BLaER1 treated with 17β-estradiol and CSF1 and Interleukin-3, amounts not matched to agents 10 nM and 100 nM (cell line): ENCODE measurements at regions not wholly inside any gene's neighbourhood (a gene's known extent, or its start where the extent isn't known, plus 50 kb on each side); places are given as distances from the start of the nearest gene placed in this dataset.
A peak's percentile ranks its signal among the peaks of the same experiment; 100 is the strongest.

Experiments
- H3K27ac ChIP-seq, 11 experiments: shearing (Covaris generic); formaldehyde crosslinking; 2 replicates each; pipeline ENCODE4 v1.8.1; 2022
- H3K27me3 ChIP-seq, 11 experiments: shearing (Covaris generic); formaldehyde crosslinking; 2 replicates each; pipeline ENCODE4 v1.8.1; 2022
- H3K36me3 ChIP-seq, 11 experiments: shearing (Covaris generic); formaldehyde crosslinking; 2 replicates each; pipeline ENCODE4 v1.8.1; 2022
- H3K4me1 ChIP-seq, 10 experiments: shearing (Covaris generic); formaldehyde crosslinking; 2 replicates each; pipeline ENCODE4 v1.8.1; 2022
- H3K4me2 ChIP-seq, 11 experiments: shearing (Covaris generic); formaldehyde crosslinking; 2 replicates each; pipeline ENCODE4 v1.8.1; 2022
- H3K4me3 ChIP-seq, 10 experiments: shearing (Covaris generic); formaldehyde crosslinking; 2 replicates each; pipeline ENCODE4 v1.8.1; 2022
- H3K9ac ChIP-seq, 11 experiments: shearing (Covaris generic); formaldehyde crosslinking; 2 replicates each; pipeline ENCODE4 v1.8.1; 2022
- H3K9me3 ChIP-seq, 11 experiments: shearing (Covaris generic); formaldehyde crosslinking; replicated peaks in 1 of 11; 2 replicates each; pipeline ENCODE4 v1.8.1; 2022
- H4K20me1 ChIP-seq, 11 experiments: shearing (Covaris generic); formaldehyde crosslinking; 2 replicates each; pipeline ENCODE4 v1.8.1; 2022
- Cebpa-rat ChIP-seq, 11 experiments: shearing (Covaris generic); IDR thresholded peaks; 2 replicates each; pipeline ENCODE4 v1.8.1; 2022

DNA sequence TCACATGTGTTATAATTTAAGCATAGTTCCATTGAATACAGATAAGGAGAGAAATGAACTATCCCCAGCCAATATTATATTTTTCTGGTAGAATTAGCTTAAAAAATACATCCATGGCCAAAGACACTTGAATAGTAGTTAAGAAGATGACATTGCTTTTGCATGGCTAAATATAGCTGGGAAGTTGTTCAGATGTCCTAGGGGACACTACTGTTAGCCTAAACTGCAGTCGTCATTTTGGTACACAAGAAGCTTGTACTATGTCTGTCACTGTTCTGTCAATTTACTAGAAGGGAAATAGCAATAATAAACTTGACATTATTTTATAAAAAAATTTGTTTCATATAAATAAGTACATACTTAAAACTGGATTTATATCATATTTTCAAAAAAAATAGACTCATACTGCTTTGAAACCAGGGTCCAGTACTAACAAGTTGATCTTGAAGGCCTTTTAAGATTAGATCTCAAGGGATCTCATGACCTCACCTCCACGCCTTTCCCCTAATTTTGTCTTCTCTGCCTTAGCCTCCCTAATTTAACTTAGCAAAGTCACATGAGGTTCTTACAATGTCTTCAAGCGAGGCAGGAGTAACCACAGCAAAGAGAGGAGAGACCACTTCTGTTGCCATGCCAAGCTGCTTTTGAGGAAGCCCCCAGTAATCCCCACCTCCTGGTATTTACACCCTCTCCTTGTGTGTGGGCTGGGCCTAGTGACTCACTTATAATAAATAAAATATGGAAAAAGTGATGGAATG, 81.0 kb downstream of the AVPR1A start:
- no peaks in the 10 kb centered on the region for H4K20me1 ChIP-seq
- no peaks in the 10 kb centered on the region for H3K27me3 ChIP-seq
- H3K4me3 ChIP-seq, result no peak overlapping the region
- peaks cover 0 to 12% (median 7%) of the 10 kb centered on the region in 10 experiments; a peak in 6 of 20 replicates for H3K4me1 ChIP-seq
- H3K9me3 ChIP-seq, result no peaks in the 10 kb centered on the region
- no peak for TF ChIP-seq Cebpa-rat (IDR thresholded peaks at IDR 0.05)
- H3K4me2 ChIP-seq, result peak overlapping the region in 4 of 11 experiments; percentile 14 to 35 (median 32); a peak in 4 of 22 replicates
- no peak overlapping the region for H3K27ac ChIP-seq
- no peak overlapping the region for H3K9ac ChIP-seq
- H3K36me3 ChIP-seq, result no peaks in the 10 kb centered on the region

- Histone ChIP-seq H3K4me2 (no peak overlapping the region), H4K20me1 (no peaks in the 10 kb centered on the region), H3K9me3 (no peaks in the 10 kb centered on the region), H3K4me3 (no peak overlapping the region), H3K27ac (no peak overlapping the region), H3K36me3 (no peaks in the 10 kb centered on the region), H3K4me1 (peaks cover 0 to 12% (median 7%) of the 10 kb centered on the region in 10 experiments; a peak in 7 of 20 replicates), H3K9ac (no peak overlapping the region), H3K27me3 (no peaks in the 10 kb centered on the region)
- no peak for TF ChIP-seq Cebpa-rat (IDR thresholded peaks at IDR 0.05)
Measured at GRCh38 chr12:63068857-63069442, 82.1 kb downstream of the AVPR1A start.

DNA sequence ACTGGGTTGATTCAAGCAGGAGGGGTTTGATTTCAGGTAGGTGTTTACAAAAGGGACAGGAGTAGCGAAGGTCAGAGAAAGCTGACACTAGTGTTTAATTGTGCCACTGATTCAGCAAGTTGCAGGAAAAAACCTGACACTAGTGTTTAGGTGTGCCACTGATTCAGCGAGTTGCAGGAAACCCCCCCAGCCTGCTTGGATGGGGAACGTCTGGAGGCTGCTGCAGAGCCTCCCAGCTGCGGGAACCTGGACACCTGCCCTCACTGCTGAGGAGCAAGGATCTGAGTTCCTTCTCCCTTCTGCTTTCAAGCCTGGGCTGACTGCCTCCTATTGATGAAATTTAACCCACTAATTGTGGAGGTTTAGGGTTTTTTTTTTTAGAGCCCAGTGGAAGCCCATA, 84.2 kb downstream of the AVPR1A start:
- Histone ChIP-seq H3K36me3 (no peaks in the 10 kb centered on the region), H3K27me3 (no peaks in the 10 kb centered on the region), H3K9ac (no peak overlapping the region), H3K4me3 (no peak overlapping the region), H4K20me1 (no peaks in the 10 kb centered on the region), H3K9me3 (no peaks in the 10 kb centered on the region), H3K4me1 (peaks cover 0 to 12% (median 7%) of the 10 kb centered on the region in 10 experiments; a peak in 7 of 20 replicates), H3K27ac (no peak overlapping the region), H3K4me2 (no peak overlapping the region)
- TF ChIP-seq Cebpa-rat (IDR thresholded peaks at IDR 0.05), result no peak

- Histone ChIP-seq H3K9me3 (no peaks in the 10 kb centered on the region), H3K4me1 (peaks cover 0 to 12% (median 7%) of the 10 kb centered on the region in 10 experiments; a peak in 7 of 20 replicates), H3K9ac (no peak overlapping the region), H4K20me1 (no peaks in the 10 kb centered on the region), H3K4me2 (no peak overlapping the region), H3K27ac (no peak overlapping the region), H3K4me3 (no peak overlapping the region), H3K36me3 (no peaks in the 10 kb centered on the region), H3K27me3 (no peaks in the 10 kb centered on the region)
- no peak for TF ChIP-seq Cebpa-rat (IDR thresholded peaks at IDR 0.05)
Measured at GRCh38 chr12:63066136-63066535, 84.9 kb downstream of the AVPR1A start.

DNA sequence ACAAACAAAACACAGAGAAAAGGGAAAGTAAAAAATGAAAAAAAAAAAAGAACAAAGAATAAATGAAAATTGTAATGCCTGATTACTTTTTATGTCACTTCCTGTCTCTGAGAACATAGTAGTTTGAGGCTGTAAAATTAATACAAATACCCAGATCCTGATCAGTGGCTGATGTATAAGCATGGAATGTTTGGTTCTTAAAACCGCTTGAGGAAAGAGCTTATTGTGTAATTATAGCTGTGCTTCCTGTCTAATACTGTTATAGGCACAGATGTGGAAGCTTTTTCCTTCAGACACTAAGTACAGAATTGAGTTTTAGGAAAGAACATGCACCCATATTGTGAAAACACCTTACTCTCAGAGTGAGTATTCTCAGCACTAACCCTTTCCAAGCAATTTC, 86.9 kb downstream of the AVPR1A start:
- no peak overlapping the region for H3K9ac ChIP-seq
- H3K27ac ChIP-seq, result no peak overlapping the region
- H4K20me1 ChIP-seq, result no peaks in the 10 kb centered on the region
- no peak overlapping the region for H3K4me3 ChIP-seq
- H3K36me3 ChIP-seq, result no peaks in the 10 kb centered on the region
- H3K4me2 ChIP-seq, result peak overlapping the region in 2 of 11 experiments; percentile 8 to 22; a peak in 2 of 22 replicates
- peaks cover 0 to 4% (median 0%) of the 10 kb centered on the region in 10 experiments; a peak in 1 of 20 replicates for H3K4me1 ChIP-seq
- no peak for TF ChIP-seq Cebpa-rat (IDR thresholded peaks at IDR 0.05)
- H3K27me3 ChIP-seq, result no peaks in the 10 kb centered on the region
- H3K9me3 ChIP-seq, result no peaks in the 10 kb centered on the region

- Histone ChIP-seq H3K9ac (no peak overlapping the region), H3K4me2 (no peak overlapping the region), H3K27me3 (no peaks in the 10 kb centered on the region), H3K27ac (no peak overlapping the region), H3K36me3 (no peaks in the 10 kb centered on the region), H3K9me3 (no peaks in the 10 kb centered on the region), H3K4me1 (no peaks in the 10 kb centered on the region), H4K20me1 (no peaks in the 10 kb centered on the region), H3K4me3 (no peak overlapping the region)
- TF ChIP-seq Cebpa-rat (IDR thresholded peaks at IDR 0.05), result no peak
Measured at GRCh38 chr12:63056649-63057048, 94.4 kb downstream of the AVPR1A start.

GRCh38 chr12:63052696-63053095, 98.3 kb downstream of the AVPR1A start:
- no peaks in the 10 kb centered on the region for H4K20me1 ChIP-seq
- H3K4me2 ChIP-seq, result no peak overlapping the region
- no peak for TF ChIP-seq Cebpa-rat (IDR thresholded peaks at IDR 0.05)
- no peak overlapping the region for H3K4me3 ChIP-seq
- H3K4me1 ChIP-seq, result 0 out of 20 replicates have a peak, but pooled peaks cover 0 to 3% (median 0%) of the 10 kb centered on the region in 10 experiments
- no peak overlapping the region for H3K9ac ChIP-seq
- no peaks in the 10 kb centered on the region for H3K9me3 ChIP-seq
- no peaks in the 10 kb centered on the region for H3K36me3 ChIP-seq
- H3K27ac ChIP-seq, result no peak overlapping the region
- no peaks in the 10 kb centered on the region for H3K27me3 ChIP-seq

DNA sequence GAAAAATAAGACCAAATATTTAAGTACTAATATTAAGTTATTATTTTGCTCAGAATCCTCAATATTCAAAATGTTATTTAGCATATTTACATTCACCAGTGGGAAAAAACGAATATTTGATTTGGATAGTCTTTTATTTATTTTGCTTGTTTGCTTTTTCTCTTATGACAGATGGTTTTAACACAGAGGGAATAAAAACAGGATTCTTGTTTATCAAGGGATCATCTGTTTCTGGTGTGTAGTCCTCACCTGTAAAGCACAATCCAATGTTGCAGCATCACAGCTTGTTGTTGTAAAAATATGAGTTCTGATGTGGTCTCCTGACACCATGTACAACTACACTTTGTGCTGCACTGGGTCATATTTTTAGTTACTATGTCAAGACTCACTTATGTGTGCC, 103.9 kb downstream of the AVPR1A start:
- H3K4me2 ChIP-seq, result no peak overlapping the region
- H3K27ac ChIP-seq, result no peak overlapping the region

GRCh38 chr12:63045020-63045860, 105.8 kb downstream of the AVPR1A start:
- H3K9me3 ChIP-seq, result no peaks in the 10 kb centered on the region
- no peak for TF ChIP-seq Cebpa-rat (IDR thresholded peaks at IDR 0.05)
- no peak overlapping the region for H3K27ac ChIP-seq
- H3K27me3 ChIP-seq, result no peaks in the 10 kb centered on the region
- no peak overlapping the region for H3K4me3 ChIP-seq
- H3K9ac ChIP-seq, result no peak overlapping the region
- no peak overlapping the region for H3K4me2 ChIP-seq
- H3K4me1 ChIP-seq, result peaks cover 0 to 8% (median 5%) of the 10 kb centered on the region in 10 experiments; a peak in 13 of 20 replicates
- no peaks in the 10 kb centered on the region for H4K20me1 ChIP-seq
- no peaks in the 10 kb centered on the region for H3K36me3 ChIP-seq

More for the DNA sequence above, 103.9 kb downstream of the AVPR1A start:
- Histone ChIP-seq H3K36me3 (no peaks in the 10 kb centered on the region), H3K27me3 (no peaks in the 10 kb centered on the region), H3K9me3 (no peaks in the 10 kb centered on the region), H4K20me1 (no peaks in the 10 kb centered on the region), H3K4me3 (no peak overlapping the region), H3K9ac (no peak overlapping the region), H3K4me1 (peaks cover 0 to 11% (median 5%) of the 10 kb centered on the region in 10 experiments; a peak in 13 of 20 replicates)
- no peak for TF ChIP-seq Cebpa-rat (IDR thresholded peaks at IDR 0.05)
